HUES64 (cell line): ENCODE measurements at regions not wholly inside any gene's neighbourhood (a gene's known extent, or its start where the extent isn't known, plus 50 kb on each side); places are given as distances from the start of the nearest gene placed in this dataset.

Source experiments
- H3K27ac ChIP-seq: 2 replicates; pipeline ENCODE4 v1.7.0; 2013; ENCODE audit warnings: low read depth, low read length, inconsistent platforms
- H3K27me3 ChIP-seq: 2 replicates; pipeline ENCODE4 v1.6.1; 2013; ENCODE audit warnings: mild to moderate bottlenecking, low read length; ENCODE audit not compliant: insufficient read depth
- H3K36me3 ChIP-seq: 2 replicates; pipeline ENCODE4 v1.6.1; 2013; ENCODE audit warnings: mild to moderate bottlenecking, low read length; ENCODE audit not compliant: insufficient read depth
- H3K4me1 ChIP-seq: 2 replicates; pipeline ENCODE4 v1.6.1; 2013; ENCODE audit warnings: mild to moderate bottlenecking, low read length, moderate library complexity; ENCODE audit not compliant: insufficient read depth
- H3K4me3 ChIP-seq: 2 replicates; pipeline ENCODE4 v1.5.1; 2013; ENCODE audit warnings: mild to moderate bottlenecking, low read length, moderate library complexity
- H3K9ac ChIP-seq: 2 replicates; pipeline ENCODE4 v1.6.1; 2013; ENCODE audit warnings: mild to moderate bottlenecking, low read depth, low read length
- H3K9me3 ChIP-seq: 2 replicates; pipeline ENCODE4 v1.6.1; 2013; ENCODE audit warnings: low read depth, low read length; ENCODE audit not compliant: insufficient read depth
- WGBS: fragments of 150-250, 120-280 bp; methylation state at CpG from one replicate; pipeline ENCODE4 v1.1.7; 2013; ENCODE audit warnings: missing lambda C conversion rate; 5-methylcytosine and 5-hydroxymethylcytosine counted together

DNA sequence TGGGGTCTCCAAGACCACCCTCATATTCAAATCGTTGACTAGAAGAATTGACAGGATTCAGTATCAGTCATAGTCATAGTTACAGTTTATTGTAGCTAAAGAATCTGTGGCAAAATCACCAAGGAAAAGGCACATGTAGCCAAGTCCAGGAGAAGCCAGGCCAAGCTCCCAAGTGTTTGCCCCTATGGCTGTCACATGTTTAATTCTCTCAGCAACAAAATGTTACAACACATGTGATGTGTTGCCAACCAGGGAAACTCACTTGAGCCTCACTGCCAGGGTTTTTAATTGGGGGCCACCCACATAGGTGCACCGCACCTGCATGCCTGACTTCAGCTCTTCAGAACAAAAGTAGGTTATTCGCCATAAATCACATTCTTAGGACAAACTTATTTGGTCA lies 1030.9 kb upstream of the CELF2 start:
- H3K4me1 ChIP-seq, result no peaks in the 10 kb centered on the region
- peaks cover 13% of the 10 kb centered on the region for H3K9me3 ChIP-seq
- 96% methylated on average over 3 of the region's 3 CpGs for WGBS
- H3K27ac ChIP-seq, result no peak overlapping the region
- no peaks in the 10 kb centered on the region for H3K27me3 ChIP-seq
- H3K4me3 ChIP-seq, result no peak overlapping the region
- no peak overlapping the region for H3K9ac ChIP-seq
- no peaks in the 10 kb centered on the region for H3K36me3 ChIP-seq

DNA sequence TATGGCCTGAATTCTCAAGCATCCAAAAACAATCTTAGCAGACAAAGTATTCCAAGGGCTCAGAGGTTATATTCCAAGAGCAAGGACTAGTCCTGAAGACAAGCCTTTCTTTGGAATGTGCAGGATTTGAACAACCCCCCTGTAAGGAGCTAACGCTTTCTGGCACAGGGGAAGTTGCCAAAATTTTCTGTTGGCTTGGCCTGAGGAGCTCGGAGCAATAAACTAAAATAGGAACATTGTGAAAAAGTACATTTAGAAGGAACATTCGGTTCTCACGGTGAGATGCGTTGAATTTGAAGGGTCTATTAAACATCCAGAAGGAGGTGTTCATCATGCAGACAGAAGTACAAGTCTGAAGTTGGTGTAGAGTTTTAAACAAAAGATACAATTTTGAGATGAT lies 1030.5 kb upstream of the CELF2 start:
- H3K9me3 ChIP-seq, result peaks cover 13% of the 10 kb centered on the region
- 94% methylated on average over 5 of the region's 5 CpGs for WGBS
- H3K27ac ChIP-seq, result no peak overlapping the region
- no peaks in the 10 kb centered on the region for H3K4me1 ChIP-seq
- H3K4me3 ChIP-seq, result no peak overlapping the region
- no peaks in the 10 kb centered on the region for H3K36me3 ChIP-seq
- H3K9ac ChIP-seq, result no peak overlapping the region
- H3K27me3 ChIP-seq, result no peaks in the 10 kb centered on the region

DNA sequence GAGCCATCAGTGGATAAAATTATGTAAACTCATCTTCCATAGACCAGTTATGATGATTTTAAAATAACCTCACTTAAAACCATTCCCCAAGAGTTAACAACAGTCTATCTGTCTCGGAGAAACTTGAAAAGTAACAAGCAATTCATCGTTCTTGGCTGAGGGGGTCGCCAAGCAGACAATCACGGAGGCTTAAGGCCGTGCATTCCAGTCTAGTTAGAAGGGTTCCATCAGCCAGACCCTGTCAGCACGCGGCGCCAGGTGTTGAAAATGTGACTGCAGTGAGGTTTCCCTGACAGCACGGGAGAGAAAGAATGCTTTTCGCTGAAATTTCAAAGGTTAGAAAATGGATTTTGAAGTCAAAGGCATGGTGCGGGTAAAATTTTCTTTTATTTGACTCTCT lies 1025.0 kb upstream of the CELF2 start:
- Histone ChIP-seq H3K4me1 (no peaks in the 10 kb centered on the region), H3K9me3 (no peaks in the 10 kb centered on the region), H3K36me3 (no peaks in the 10 kb centered on the region), H3K9ac (no peak overlapping the region), H3K4me3 (no peak overlapping the region), H3K27ac (no peak overlapping the region), H3K27me3 (no peaks in the 10 kb centered on the region)
- 77% methylated on average over 11 of the region's 11 CpGs for WGBS

DNA sequence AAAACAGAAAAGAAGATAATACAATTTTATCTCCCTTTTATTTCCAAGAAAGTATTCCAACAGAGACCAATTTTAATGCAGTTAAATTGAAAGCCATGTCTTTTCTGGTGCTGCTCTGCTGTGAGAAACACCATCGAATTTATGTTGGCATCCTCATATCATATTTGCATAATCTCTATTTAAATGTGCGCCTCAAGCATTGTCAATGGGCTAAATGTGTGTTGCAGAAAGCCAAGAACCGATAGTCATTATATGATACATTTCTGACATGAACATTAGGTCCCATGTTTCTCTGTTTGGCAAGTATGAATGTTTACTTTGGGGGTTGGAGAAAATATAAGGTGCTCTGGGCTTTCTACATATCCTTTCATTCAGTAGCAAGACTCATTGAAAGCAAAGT lies 1023.5 kb upstream of the CELF2 start:
- H3K9ac ChIP-seq, result no peak overlapping the region
- H3K9me3 ChIP-seq, result no peaks in the 10 kb centered on the region
- 98% methylated on average over 3 of the region's 3 CpGs for WGBS
- no peaks in the 10 kb centered on the region for H3K4me1 ChIP-seq
- H3K36me3 ChIP-seq, result no peaks in the 10 kb centered on the region
- no peaks in the 10 kb centered on the region for H3K27me3 ChIP-seq
- H3K4me3 ChIP-seq, result no peak overlapping the region
- no peak overlapping the region for H3K27ac ChIP-seq

DNA sequence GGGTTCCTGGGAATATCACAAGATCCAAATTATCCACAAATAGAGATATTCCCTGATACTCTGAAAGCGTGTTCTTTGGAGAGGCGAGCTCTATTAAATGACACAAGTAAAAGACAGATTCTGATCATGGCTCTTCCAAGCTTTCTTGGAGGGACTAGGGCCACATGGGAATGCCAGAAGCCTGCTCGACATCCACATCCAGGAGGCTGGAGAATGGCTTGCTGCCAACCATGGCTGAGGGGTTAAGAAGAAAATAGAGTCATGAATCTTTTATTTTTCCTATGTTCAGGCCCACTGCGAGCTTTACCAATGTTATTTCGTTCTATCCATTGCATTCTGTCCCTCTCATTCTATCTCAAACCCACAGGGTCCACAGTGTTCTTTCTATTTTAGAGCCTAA lies 1018.0 kb upstream of the CELF2 start:
- no peaks in the 10 kb centered on the region for H3K9me3 ChIP-seq
- no peaks in the 10 kb centered on the region for H3K4me1 ChIP-seq
- H3K4me3 ChIP-seq, result no peak overlapping the region
- H3K9ac ChIP-seq, result no peak overlapping the region
- WGBS, result 91% methylated on average over 5 of the region's 5 CpGs
- no peak overlapping the region for H3K27ac ChIP-seq
- H3K36me3 ChIP-seq, result no peaks in the 10 kb centered on the region
- no peaks in the 10 kb centered on the region for H3K27me3 ChIP-seq

DNA sequence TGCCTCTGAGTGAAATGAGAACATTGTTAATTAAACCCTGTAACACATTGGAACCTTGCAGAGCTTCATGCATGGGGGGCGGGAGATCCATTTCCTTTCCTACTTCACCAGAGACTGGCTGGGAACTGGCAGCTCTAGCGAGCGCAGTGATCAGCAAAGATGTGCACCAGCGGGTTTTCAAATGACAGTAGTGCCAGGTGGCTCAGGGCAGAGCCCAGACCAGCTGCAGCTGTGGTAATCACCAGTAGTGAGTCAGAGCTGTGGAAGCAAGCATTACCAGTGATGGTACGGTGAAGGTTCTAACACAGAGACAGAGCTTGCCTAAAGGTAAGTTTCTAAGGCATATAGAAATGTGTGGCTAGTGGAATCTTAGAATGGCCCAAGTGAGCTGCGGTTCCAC lies 1009.7 kb upstream of the CELF2 start:
- no peaks in the 10 kb centered on the region for H3K36me3 ChIP-seq
- H3K4me1 ChIP-seq, result peaks cover 5% of the 10 kb centered on the region; the same call in 1 of the 2 replicates
- no peak overlapping the region for H3K4me3 ChIP-seq
- H3K9me3 ChIP-seq, result no peaks in the 10 kb centered on the region
- 94% methylated on average over 6 of the region's 6 CpGs for WGBS
- H3K27ac ChIP-seq, result no peak overlapping the region
- no peaks in the 10 kb centered on the region for H3K27me3 ChIP-seq
- H3K9ac ChIP-seq, result no peak overlapping the region

DNA sequence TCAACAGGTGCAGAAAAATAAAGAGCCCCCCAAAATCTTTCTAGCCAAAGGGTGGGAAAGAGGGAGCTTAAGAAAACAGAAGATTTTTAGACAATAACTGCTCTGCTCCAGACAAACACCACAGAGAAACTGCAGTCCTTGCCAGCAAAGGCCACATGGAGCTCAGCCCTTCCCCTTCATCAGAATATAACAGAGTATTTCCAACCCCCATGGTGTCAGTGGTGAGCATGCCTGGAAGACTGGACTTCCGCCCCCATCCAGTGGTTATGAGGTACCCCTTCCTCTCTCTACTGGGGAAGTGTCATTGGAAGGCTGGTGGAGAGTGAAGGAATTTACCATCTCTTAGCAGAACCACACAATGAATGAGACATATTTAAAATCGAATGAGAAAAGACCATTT lies 1007.3 kb upstream of the CELF2 start:
- Histone ChIP-seq H3K27me3 (no peaks in the 10 kb centered on the region), H3K4me3 (no peak overlapping the region), H3K9me3 (no peaks in the 10 kb centered on the region), H3K9ac (no peak overlapping the region), H3K4me1 (peaks cover 5% of the 10 kb centered on the region; the same call in 1 of the 2 replicates), H3K27ac (no peak overlapping the region), H3K36me3 (no peaks in the 10 kb centered on the region)
- no CpG with 5 or more reads among the region's 2 CpGs for whole genome bisulfite sequencing

DNA sequence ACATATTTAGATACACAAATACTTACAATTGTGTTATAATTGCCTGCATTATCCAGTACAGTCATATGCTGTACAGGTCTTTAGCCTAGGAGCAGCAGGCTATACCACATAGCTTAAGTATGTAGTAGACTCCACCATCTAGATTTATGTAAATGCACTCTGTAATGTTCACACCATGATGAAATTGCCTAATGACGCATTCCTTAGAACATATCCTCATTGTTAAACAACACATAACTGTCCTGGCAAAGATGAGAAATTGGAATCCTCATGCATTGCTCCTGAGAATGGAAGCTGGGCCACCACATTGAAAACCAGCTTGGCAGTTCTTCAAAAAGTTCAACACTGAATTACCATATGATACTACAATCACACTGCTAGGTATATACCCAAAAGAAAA lies 1002.8 kb upstream of the CELF2 start:
- Histone ChIP-seq H3K9me3 (peaks cover 6% of the 10 kb centered on the region; the same call in 1 of the 2 replicates), H3K36me3 (no peaks in the 10 kb centered on the region), H3K4me1 (peaks cover 5% of the 10 kb centered on the region; the same call in 1 of the 2 replicates), H3K9ac (no peak overlapping the region), H3K27ac (no peak overlapping the region), H3K4me3 (no peak overlapping the region), H3K27me3 (no peaks in the 10 kb centered on the region)
- WGBS, result 90% methylated on average over 1 of the region's 1 CpG

DNA sequence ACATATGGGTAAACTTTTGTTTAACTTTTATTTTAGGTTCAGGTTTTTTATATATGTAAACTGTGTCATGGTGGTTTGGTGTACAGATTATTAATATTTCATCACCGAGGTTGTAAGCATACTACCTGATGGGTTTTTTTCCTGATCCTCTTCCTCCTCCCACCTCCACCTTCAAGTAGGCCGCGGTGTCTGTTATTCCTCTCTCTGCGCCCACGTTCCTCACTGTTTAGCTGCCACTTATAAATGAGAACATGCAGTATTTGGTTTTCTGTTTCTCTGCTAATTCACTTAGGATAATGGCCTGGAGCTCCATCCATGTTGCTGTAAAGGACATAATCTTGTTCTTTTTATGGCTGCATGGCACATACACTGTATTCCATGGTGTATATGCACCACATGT lies 1000.0 kb upstream of the CELF2 start:
- Histone ChIP-seq H3K4me3 (no peak overlapping the region), H3K9me3 (peaks cover 10% of the 10 kb centered on the region; the same call in 1 of the 2 replicates)
- 84% methylated on average over 5 of the region's 5 CpGs for WGBS

DNA sequence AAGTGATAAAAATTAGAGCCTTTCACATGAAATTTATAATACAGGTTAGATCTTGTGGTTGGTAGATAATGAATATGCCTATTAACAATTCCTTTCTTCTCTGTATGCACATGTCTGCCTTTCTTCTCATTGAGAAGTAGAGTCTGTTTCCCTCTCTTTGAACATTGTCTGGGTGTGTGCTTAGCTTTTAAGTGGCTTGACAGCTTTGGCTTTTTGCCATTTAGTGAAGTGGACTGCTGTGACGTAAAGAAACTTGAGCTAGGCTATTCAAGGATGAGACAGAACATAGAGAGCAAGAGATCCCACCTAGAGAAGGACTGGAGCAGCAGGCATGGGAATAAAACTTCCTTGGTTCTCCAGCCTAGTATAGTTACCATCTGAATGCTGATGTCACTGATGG lies 996.7 kb upstream of the CELF2 start:
- Histone ChIP-seq H3K27me3 (no peaks in the 10 kb centered on the region), H3K4me1 (no peaks in the 10 kb centered on the region), H3K4me3 (no peak overlapping the region), H3K9ac (no peak overlapping the region), H3K36me3 (no peaks in the 10 kb centered on the region), H3K9me3 (peaks cover 9% of the 10 kb centered on the region; the same call in 1 of the 2 replicates), H3K27ac (no peak overlapping the region)
- 94% methylated on average over 1 of the region's 1 CpG for WGBS

More for the DNA sequence above, 1000.0 kb upstream of the CELF2 start:
- no peaks in the 10 kb centered on the region for H3K36me3 ChIP-seq
- no peak overlapping the region for H3K27ac ChIP-seq
- no peaks in the 10 kb centered on the region for H3K27me3 ChIP-seq
- H3K4me1 ChIP-seq, result no peaks in the 10 kb centered on the region
- H3K9ac ChIP-seq, result no peak overlapping the region

DNA sequence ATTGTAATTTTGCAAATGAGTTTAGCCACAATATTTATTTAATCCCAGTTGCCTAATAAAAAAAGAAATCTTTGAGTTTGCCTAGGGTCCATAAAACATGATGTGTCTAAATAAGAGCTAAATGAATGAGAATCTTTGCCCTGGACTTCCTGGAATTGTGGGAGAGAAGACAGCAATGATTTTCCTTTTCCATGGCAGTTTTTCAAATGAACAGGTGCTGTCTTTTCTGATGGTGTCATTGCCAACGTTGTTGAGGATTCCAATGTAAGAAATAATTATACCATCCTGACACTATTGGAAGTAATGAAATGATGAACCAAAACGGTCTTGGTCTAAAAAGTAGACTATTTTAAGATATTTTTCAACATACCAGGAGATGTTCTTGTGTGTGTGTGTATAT lies 984.7 kb upstream of the CELF2 start:
- 100% methylated on average over 2 of the region's 2 CpGs for WGBS
- no peak overlapping the region for H3K9ac ChIP-seq
- no peak overlapping the region for H3K27ac ChIP-seq
- no peaks in the 10 kb centered on the region for H3K36me3 ChIP-seq
- H3K4me1 ChIP-seq, result no peaks in the 10 kb centered on the region
- H3K27me3 ChIP-seq, result no peaks in the 10 kb centered on the region
- H3K9me3 ChIP-seq, result no peaks in the 10 kb centered on the region
- no peak overlapping the region for H3K4me3 ChIP-seq

DNA sequence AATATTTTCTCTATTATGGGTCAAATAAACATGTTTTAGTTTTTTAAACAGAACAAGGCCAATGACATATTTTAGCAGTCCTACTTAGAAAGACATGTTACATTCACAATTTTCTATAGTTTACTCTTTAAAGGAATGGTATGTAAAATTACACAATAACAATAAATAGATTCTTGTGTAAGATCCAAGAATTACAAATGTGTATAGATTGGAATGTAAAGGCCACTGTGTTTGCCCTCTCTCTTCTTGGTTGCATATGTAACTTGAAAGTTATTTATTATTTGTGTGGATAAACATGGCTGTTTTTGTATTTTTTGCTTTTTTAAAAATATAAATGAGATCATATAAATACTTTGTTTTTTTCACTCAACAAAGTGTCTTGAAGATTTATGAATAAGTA lies 979.3 kb upstream of the CELF2 start:
- Histone ChIP-seq H3K27ac (no peak overlapping the region), H3K9me3 (no peaks in the 10 kb centered on the region), H3K36me3 (no peaks in the 10 kb centered on the region), H3K4me1 (no peaks in the 10 kb centered on the region), H3K9ac (no peak overlapping the region), H3K4me3 (no peak overlapping the region), H3K27me3 (no peaks in the 10 kb centered on the region)
